ENCODE measurements at regions not wholly inside any gene's neighbourhood (a gene's known extent, or its start where the extent isn't known, plus 50 kb on each side); places are given as distances from the start of the nearest gene placed in this dataset.

- H3K36me3 ChIP-seq, result no peaks in the 10 kb centered on the region
- 68 to 79% methylated on average over 3 of the region's 3 CpGs for WGBS, 2 donors
- no peaks in the 10 kb centered on the region for H3K27me3 ChIP-seq
- H3K27ac ChIP-seq, result no peak overlapping the region
- H3K4me1 ChIP-seq, result no peaks in the 10 kb centered on the region
- intact Hi-C loops (cut with DNase I), result no loop called here
- no peak for DNase-seq
- H3K4me3 ChIP-seq (replicated peaks in 1 of 3), result no peak overlapping the region
- H3K9me3 ChIP-seq, result no peaks in the 10 kb centered on the region
- TF ChIP-seq POLR2A (IDR thresholded peaks at IDR 0.05) (no peak), CTCF (IDR thresholded peaks at IDR 0.05) (no peak)
Measured at GRCh38 chr16:64532117-64532516, 589.7 kb downstream of the CDH11 start.

GRCh38 chr16:64531401-64531800 lies 590.5 kb downstream of the CDH11 start:
- no peaks in the 10 kb centered on the region for H3K9me3 ChIP-seq
- no peak for DNase-seq
- H3K4me3 ChIP-seq (replicated peaks in 1 of 3), result no peak overlapping the region
- no peaks in the 10 kb centered on the region for H3K27me3 ChIP-seq
- 73 to 74% methylated on average over 3 of the region's 3 CpGs for WGBS, 2 donors
- TF ChIP-seq CTCF (IDR thresholded peaks at IDR 0.05) (no peak), POLR2A (IDR thresholded peaks at IDR 0.05) (no peak)
- H3K27ac ChIP-seq, result no peak overlapping the region
- no peaks in the 10 kb centered on the region for H3K4me1 ChIP-seq
- no peaks in the 10 kb centered on the region for H3K36me3 ChIP-seq
- intact Hi-C loops (cut with DNase I), result no loop called here

GRCh38 chr16:64522548-64522947 lies 599.3 kb downstream of the CDH11 start:
- DNase-seq, result no peak
- Histone ChIP-seq H3K36me3 (no peaks in the 10 kb centered on the region), H3K27ac (no peak overlapping the region), H3K9me3 (no peaks in the 10 kb centered on the region), H3K27me3 (no peaks in the 10 kb centered on the region), H3K4me3 (replicated peaks in 1 of 3) (no peak overlapping the region), H3K4me1 (no peaks in the 10 kb centered on the region)
- TF ChIP-seq CTCF (IDR thresholded peaks at IDR 0.05) (no peak), POLR2A (IDR thresholded peaks at IDR 0.05) (no peak)
- intact Hi-C loops (cut with DNase I), result no loop called here

GRCh38 chr16:64513871-64514270 lies 608.0 kb downstream of the CDH11 start:
- Histone ChIP-seq H3K36me3 (no peaks in the 10 kb centered on the region), H3K9me3 (no peaks in the 10 kb centered on the region), H3K4me3 (replicated peaks in 1 of 3) (no peak overlapping the region), H3K4me1 (no peaks in the 10 kb centered on the region), H3K27me3 (no peaks in the 10 kb centered on the region), H3K27ac (no peak overlapping the region)
- no peak for DNase-seq
- TF ChIP-seq POLR2A (IDR thresholded peaks at IDR 0.05) (no peak), CTCF (IDR thresholded peaks at IDR 0.05) (no peak)
- intact Hi-C loops (cut with DNase I), result no loop called here
- 88 to 90% methylated on average over 2 of the region's 2 CpGs for WGBS, 2 donors

GRCh38 chr16:64507240-64508024 lies 614.4 kb downstream of the CDH11 start:
- no peaks in the 10 kb centered on the region for H3K27me3 ChIP-seq
- no peaks in the 10 kb centered on the region for H3K4me1 ChIP-seq
- no peaks in the 10 kb centered on the region for H3K36me3 ChIP-seq
- 78 to 83% methylated on average over 2 of the region's 2 CpGs for WGBS, 2 donors
- intact Hi-C loops (cut with DNase I), result no loop called here
- no peak for TF ChIP-seq POLR2A (IDR thresholded peaks at IDR 0.05)
- no peak for TF ChIP-seq CTCF (IDR thresholded peaks at IDR 0.05)
- no peak overlapping the region for H3K27ac ChIP-seq
- no peaks in the 10 kb centered on the region for H3K9me3 ChIP-seq
- DNase-seq, result no peak
- H3K4me3 ChIP-seq (replicated peaks in 1 of 3), result no peak overlapping the region

All from thyroid gland (tissue), 4 donors.